ENCODE measurements at regions not wholly inside any gene's neighbourhood (a gene's known extent, or its start where the extent isn't known, plus 50 kb on each side); places are given as distances from the start of the nearest gene placed in this dataset.

DNA sequence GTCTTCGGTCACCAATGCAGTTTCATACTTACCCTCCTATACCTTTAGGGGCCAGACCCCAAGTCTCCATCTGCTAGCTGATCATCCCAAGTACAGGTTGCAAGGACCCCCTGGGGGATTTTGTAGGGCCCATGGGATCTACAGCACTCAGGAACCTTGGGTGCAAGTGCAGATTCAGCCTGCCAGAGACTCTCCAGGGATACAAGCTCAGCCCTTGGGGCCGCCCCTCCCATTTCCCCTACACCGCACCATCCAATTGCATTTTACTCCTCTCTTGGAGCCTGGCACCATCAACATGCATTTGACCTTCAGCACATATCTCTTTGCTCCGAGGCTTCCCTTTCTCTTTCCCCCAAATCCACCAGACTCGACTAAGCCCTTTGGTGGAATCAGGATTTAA, 154.7 kb upstream of the ZNF536 start:
- no peak for DNase-seq

DNA sequence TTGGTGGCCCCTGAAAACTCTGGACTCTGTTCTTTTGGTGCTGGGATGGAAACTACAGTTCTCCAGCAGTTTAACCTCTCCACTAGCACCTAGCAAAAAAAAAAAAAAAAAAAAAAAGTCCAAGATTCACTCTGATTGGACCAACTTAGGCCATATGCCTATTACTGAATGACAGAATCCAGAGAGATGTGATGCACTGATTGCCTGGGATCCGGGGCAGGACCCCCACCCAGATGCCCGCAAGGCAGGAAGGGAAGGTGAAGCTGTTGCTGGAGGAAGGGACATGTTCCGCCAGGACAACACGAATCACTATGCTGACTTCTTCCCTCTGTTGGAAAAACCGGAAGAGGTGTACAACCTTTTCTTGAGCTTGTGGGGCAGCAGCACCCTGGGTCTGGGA, 152.5 kb upstream of the ZNF536 start:
- DNase-seq: no peak

DNA sequence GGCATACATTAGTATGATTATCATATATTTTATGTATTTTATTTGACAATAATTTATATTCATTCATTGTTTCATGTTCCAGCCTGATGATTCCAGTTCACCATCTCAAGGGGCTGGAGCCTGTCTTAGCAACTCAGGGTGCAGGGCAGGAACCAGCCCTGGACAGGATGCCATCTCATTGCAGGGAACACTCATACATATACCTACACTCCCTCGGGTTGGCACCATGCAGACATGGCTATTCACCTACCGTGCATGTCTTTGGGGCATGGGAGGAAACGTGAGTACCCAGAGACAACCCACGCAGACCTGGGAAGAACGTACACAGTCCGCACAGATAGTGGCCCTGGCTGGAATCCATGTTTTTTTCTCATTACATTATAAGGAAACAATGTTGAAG, 151.0 kb upstream of the ZNF536 start:
- no peak for DNase-seq

DNA sequence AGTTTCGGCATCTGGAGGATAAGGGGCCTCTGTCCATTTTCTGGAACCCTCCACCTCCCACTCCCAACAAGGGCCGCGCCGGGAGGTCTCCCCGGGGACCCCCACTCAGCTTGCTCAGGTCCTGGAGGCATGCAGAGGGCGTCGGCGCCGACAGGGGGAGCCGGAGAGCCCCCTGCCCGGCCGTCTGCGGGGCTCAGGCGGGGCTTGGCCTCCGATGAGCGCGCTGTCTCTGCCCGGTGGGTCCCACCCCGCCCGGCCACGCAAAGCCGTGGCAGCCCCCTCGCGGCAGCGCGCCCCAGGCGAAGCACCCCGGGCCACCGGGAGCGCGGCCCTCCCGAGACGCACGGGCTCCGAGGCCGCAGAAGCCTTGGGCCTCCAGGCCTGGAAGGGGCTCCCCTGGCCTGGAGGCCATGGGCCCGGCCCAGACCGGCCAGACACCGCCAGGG, 149.7 kb upstream of the ZNF536 start:
- no peak for DNase-seq

DNA sequence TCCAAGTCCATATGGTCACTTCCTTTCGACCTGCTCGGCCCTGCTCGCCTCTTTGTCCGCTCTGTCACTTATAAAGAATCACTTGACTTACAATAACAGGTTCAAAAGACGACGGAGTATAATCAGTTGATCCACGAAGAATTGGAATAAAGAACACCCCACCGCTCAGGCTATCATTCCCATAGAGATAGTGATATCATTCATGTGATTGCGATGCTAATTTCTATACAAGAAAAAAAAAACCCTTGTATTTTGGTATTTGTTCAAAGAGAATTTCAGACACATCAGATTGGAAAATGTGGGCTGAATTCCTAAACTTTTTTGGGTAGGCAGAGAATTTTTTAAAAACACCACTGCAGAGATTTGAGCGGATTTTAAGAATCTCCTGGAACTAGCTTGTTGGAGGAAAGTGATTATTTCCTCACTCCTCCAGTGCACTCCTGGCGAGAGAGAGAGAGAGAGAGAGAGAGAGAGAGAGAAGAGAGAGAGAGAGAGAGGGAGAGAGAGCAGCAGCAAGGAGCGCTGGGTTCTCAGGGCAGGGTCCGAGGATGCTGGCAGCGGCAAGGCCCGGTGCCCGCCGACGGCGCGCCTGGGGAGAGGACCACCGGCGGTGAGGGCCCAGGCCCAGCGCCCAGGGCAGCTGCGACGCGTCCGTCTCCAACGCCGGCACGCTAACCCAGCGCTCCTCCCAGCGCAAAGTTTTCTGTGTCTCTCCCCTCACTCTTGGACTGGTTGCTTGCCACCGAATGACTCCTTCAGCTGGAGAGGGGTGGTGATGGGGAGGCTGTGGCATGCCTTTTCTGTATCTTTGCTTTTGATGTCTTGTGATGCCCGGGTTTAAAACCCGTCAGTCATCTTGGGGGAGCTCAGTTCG, 149.0 kb upstream of the ZNF536 start:
- DNase-seq: no peak

DNA sequence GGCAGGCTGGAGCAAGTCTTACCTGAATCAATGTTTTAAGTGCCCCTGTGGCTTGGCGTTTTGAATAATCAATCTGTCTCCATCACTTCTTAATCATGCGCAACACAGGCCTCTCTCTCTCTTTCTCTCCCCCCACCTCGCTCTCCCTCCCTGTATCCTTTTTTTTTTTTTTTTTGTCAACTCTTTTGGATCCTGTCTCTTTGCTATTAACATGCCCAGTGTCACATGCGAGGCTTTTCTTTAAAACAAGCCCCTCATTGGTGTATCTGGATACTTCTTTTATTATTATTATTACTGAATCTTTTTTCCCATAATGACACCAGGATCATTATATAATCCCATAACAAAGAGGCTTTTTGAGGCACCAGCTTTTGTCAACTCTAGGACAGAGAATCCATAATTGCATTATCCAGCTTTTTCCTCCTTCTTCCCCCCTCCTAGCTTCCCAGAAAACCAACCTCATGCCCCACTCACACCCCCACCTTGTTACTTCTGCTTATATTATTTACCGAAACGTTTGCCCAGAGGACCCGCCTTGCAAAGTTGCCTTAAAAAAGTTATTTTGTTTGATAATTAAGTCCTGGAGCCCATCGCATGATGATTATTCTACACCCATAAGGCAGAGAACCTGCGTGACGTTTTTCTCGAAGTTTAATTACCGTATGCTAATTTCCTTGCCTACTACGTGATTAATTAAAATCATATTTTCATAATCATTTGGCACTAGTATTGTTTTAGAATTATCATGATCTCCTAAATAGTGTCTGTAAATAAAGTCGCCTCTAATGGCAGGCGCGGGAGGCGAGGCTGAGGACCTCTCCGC, 148.1 kb upstream of the ZNF536 start:
- no peak for DNase-seq

DNA sequence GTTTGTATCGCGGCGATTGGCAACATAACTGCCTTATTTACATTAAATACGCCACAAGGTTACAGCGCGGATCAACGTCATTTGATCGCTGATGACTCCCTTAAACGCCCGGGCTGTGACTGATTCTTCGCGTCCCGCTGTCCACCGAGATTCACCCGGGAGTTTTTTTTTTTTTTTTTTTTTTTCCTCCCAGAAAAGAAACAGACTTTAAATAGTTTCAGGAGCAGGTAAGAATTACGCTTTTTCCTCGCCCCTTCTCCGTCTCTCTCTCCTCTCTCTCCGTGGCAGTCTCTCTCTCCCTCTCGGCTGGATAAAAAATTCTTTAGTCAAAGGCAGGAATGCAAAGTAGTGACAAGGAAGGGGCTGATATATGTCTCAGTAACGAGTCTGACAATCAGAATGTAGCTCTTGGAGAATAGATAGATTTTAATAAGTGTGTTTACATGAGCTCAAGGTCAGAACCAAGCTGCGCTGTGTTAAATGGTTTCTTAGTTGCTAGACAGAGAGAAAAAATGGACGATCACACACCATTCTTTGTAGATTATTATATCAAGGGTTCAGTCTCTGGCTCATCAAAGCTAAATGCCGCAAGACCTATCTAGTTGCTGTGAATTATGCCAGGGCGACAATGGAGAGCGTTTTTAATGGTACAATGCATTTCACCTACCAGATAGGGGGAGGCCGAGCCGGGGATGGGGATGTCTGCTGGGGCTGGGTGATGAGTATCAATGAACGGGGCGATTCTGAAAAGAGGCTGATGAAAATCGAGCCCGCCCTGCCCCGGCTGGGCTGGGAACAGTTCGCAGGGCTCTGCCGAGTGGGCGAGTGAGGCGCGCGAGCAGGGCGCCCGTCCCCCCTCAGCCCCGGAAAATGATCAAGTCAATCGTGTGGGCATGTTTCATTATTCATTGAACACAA, 147.2 kb upstream of the ZNF536 start:
- peak; percentile 18 for DNase-seq

DNA sequence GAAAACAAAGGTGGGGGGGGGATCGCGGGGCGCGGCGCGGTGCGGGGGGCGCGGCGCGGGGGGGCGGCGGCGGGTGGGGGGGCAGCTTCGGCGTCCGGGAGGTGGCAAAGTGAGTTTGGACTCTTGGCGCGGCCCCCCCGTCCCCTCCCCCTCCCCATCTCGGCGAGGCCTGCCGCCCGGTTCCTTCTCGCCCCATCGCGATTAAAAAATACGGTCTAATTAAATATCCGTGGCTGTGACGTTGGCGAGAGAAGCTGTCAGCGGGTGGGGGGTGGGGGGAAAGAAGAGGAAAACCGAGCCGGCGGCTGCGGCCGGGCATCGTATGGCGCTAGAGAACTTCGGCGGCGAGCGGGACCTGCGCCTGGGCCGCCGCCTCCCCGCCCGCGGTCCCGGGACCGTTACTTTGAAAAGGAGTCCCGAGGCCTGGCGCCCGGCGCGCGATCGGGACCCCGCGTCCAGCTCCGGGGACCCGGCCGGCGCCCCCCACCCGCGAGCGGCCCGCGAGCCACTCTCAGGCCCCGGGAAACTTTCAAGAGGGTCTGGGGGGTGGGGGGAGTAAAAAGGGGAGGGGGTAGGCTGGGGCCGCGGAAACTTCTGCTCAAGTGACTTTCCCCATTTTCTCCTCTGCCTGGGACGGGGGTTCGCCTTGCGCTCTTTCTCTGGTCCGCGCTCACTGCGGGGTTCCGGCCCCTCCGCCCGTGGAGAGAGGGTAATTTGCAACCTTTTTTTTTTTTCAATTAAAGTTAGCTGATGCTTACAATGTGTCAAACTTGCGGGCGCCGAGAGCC, 146.3 kb upstream of the ZNF536 start:
- no peak for DNase-seq

DNA sequence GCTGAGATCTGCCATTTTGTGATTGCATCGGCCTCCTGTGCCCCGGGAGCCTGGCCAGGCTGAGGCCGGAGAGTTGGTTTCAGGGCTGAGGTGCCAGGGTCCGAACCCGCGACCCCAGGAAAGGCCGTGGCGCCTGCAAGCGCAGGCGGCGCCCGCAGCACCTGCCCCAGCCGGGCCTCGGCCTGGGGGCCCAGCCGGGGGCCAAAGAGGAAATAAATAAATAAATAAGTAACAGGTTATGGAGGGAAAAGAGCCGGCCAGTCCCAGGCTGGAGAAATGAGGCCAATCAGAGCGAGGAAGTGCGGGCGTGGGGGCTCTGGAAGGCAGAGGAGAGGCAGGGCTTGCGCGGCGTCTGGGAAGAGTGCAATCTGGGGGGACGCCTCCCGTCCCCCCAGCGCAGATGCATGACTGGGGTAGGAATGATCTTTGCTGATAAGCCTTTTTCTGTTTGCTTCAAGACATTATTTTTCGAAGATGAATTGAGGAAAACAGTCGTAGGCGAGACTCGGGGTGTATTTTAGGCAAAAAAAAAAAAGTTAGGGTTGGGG, 145.6 kb upstream of the ZNF536 start:
- DNase-seq: no peak

DNA sequence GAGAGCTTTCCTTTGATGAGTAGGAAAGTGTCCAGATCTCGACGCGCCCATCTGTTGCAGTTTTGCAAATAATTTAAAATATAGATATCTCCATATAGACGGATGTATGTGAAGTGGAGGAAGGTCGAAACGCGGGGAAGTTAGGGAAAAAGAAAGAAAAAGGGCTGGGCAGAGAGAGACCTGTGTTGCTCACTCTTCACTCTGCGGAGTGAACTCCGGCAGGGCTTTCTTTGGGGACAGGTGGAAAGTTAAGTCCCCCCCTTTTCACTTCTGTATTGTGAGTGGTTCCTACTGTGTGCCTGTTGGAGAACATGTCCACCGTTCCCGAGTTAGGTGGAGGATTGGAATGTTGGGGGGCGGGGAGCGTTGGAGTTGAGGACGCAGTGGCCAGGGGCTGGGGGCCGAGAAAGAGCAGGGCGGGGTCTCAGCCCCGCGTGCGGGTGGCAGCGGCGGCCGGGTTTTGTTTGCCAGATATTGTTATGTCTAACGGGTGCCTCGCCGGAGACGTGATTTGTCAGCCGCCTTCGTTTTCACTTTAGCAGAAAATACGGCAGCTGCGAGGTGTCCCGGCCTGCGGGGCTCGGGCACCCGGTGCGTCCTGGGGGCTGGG, 145.1 kb upstream of the ZNF536 start:
- peak; percentile 18 for DNase-seq

DNA sequence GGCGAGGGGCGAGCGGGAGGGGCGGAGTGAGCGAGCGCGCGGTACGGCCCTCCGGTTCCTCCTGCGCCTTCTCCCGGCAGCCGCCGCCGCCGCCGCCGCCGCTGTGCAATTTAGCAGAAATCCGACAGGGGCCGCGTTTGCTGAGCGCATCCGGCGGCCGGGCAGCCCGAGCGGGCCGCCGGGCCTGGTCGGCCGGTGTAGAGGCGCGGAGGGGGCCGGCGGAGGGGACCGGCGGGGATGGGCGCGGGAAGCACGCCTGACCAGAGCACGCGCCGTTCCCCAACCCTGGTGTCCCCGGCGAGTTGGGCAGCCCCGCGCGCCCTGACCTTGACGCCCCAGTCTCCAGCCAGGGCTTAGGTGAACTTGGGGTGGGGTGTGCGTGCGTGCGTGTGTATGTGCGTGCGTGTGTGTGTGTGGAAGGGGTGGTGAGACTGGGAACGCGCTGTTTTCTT, 144.5 kb upstream of the ZNF536 start:
- DNase-seq: peak; percentile 52

DNA sequence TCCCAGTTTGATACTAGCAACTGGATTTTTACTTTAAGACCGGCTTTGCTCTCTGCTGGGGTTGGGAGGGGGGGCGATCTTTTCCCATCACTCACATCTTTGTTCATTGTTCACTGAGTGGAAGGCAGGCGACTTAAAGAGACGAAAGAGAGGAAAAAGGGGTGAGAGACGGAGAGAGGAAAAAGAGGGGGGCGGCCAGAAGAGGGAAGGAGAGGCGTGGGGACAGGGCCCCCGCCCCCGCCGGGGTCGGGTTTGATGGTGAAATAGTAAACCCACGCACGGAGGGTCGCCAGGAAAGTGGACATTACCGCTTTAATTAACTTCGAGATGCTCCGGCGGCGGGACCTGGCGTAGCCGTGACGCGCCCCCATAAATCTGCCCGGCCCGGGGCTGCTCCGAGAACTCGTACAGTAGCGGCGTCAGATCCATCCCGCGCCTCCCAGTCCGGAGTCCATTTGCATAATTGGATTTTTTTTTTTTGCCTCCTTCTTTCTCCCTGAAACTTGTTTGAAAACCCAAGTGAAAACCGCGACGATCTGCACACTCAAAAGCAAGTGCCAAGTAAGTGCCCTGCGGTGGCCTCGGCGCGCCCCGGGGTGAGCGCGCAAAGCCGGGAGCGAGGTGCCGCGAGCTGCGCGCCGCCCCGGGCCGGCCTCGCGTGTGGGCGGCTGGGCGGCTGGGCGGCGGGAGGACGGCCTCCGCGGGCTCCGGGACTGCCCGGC, 143.9 kb upstream of the ZNF536 start:
- DNase-seq: peak; percentile 25

DNA sequence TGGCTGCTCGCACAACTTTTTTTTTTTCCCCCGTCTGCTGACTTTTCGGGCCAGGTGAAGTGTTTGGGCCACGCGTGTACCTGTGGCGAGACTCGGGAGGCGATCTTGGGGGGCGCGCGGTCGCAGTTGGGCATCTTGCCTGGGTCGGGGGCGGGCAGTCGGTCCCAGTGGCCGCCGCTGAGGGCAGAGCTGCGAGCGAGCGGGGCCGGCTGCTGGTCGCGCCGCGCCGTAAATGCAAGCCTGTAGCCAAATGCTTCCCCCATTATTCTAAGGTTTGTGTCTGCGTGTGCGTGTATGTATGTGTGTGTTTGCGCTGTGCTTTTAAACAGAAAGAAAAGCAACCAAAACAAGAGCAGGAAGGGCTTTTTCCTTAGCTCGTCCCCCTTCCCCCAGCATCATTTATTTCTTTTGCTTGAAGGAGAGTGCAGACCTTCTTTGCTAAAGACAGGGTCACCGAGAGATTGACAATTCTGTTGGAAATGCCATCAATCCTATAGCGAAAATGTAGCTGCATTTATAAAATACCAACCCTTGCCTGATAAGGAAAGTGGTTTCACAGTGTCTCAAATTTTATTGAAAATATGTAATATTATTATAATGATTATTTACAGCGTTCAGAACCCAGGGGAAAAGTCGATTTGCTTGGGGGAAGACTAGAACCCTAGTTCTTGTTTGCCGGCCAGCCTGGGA, 143.2 kb upstream of the ZNF536 start:
- DNase-seq: peak; percentile 25

DNA sequence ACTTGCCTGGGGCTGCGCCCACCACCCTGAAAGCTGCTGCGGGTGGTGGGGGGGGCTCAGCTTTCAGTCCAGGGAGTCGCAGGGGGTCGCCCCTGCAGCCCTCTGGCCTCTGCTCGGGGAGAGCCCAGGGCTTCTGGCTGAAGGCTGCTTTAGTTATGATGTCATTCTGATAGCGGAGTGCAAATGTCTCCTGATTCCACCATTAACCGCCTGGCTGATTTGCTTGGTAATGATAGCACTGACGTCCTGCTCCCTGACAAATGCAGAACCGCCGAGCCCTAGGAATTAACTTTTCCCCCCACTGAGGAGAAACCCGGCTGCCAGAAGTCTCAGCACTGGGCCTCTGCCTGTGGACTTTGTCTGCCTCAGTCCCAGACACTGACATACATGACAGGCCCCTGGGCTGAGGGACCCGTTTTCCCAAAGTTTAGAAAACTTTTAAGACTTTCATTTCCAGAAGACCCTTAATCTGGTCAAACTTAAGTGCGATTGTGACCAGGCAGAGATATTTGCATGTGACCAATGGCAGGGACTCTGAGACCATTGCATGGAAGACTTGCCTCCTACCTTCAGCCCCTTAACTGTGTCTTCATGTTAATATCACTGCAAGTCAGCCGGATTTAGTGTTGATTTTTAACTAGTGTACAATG, 142.5 kb upstream of the ZNF536 start:
- no peak for DNase-seq

DNA sequence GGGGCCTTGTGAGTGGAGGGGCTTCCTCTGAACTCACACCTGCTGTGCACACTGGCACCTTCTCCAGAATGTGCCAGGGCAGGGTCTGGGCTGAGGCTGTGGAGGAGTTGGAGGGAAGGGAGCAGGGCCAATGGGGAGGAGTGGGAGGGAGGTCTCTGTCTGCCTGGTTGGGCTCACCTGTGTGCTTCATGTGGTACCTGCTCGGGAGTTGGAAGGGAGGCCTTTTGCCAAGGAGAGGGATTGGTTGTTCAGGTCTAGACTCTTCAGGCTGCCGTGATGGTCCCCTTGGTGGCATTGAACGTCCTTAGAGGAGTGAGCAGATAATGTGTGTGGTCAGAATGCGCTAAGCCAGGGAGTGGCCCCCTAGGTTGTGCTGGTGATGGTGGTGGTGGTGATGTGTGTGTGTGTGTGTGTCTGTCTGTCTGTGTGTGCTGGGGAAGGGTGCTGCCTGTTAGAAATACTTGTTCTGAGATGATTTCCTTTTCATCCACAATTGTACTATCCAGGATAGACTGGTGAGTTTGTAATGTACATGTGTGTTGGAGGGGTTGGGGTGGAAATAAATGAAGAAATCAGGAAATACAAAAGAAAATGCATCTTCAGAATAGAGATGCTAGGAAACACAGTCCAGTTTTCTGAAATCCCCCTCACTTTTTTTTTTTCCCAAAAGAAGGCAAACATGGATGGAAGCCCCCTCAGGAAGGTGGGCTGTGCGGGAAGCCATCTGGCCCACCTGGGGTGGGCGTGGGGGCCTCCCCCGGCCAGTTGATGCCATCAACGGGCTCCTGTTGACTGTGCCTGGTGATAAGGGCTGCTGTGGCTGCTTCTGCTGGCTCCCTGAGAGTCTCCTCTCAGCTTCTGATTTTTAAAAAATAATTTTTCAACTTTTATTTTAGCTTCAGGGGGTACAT, 140.5 kb upstream of the ZNF536 start:
- DNase-seq: no peak

DNA sequence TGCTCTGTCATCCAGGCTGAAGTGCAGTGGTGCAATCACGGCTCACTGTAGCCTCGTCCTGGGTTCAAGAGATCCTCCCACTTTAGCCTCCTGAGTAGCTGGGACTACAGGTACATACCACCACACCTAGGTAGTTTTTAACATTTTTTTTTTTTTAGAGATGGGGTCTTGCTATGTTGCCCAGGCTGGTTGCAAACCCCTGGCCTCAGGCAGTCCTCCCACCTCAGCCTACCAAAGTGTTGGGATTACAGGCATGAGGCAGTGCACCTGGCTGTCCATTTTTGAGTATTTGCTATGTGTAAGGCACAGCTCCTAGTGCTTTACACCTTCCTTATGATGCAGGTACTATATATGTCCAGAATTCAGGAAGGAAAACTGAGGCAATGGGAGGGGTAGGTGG, 138.8 kb upstream of the ZNF536 start:
- no peak for DNase-seq

DNA sequence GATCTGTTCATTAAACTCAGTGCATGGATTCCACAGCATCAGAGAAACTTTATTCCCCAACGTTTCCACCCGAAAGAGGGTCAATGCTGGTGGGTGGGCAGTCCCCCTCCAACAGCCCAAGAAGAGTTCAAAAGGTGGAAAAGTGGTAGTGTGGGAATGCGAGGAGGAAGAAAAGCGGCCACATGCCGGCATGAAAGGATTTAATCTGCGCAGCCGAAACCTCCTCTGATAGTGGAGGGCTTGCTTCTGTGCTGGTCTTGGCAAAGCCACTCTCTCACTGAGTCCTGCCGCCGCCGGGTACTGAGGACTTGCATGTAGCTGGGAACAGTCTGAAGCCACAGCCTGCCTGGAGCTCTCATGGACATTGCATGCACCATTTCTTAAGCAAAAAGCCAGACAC, 136.2 kb upstream of the ZNF536 start:
- DNase-seq: no peak
